ENCODE measurements at regions not wholly inside any gene's neighbourhood (a gene's known extent, or its start where the extent isn't known, plus 50 kb on each side); places are given as distances from the start of the nearest gene placed in this dataset.

GRCh38 chr2:207252416-207252815, 86.7 kb upstream of the KLF7 start:
- Histone ChIP-seq H3K27ac (replicated peaks) (no peak overlapping the region), H3K27me3 (ENCODE audit: insufficient read depth, poor library complexity, severe bottlenecking) (no peaks in the 10 kb centered on the region), H3K4me3 (replicated peaks; ENCODE audit: insufficient read depth, low read length) (no peak overlapping the region)
- TF ChIP-seq GABPA (IDR thresholded peaks at IDR 0.05; ENCODE audit: low read depth) = no peak
- no peak for TF ChIP-seq REST (IDR thresholded peaks at IDR 0.05; ENCODE audit: insufficient replicate concordance, low read depth)
- DNase-seq (ENCODE audit: low read depth in 1 of 2, low spot score in 1 of 2) = no peak

- DNase-seq (ENCODE audit: low read depth in 1 of 2, low spot score in 1 of 2) = no peak
- H3K4me3 ChIP-seq (replicated peaks; ENCODE audit: insufficient read depth, low read length) = no peak overlapping the region
- H3K27ac ChIP-seq (replicated peaks) = no peak overlapping the region
- H3K27me3 ChIP-seq (ENCODE audit: insufficient read depth, poor library complexity, severe bottlenecking) = no peaks in the 10 kb centered on the region
- TF ChIP-seq CTCF (IDR thresholded peaks at IDR 0.05; ENCODE audit: insufficient read depth, low read length) (no peak), POLR2AphosphoS5 (IDR thresholded peaks at IDR 0.05; ENCODE audit: low read depth) (no peak), REST (IDR thresholded peaks at IDR 0.05; ENCODE audit: insufficient replicate concordance, low read depth) (no peak), GABPA (IDR thresholded peaks at IDR 0.05; ENCODE audit: low read depth) (no peak), SPI1 (IDR thresholded peaks at IDR 0.05; ENCODE audit: borderline replicate concordance, low read depth) (no peak)
Observed at GRCh38 chr2:207252979-207253645, 87.4 kb upstream of the KLF7 start.

GRCh38 chr2:207253666-207254345, 88.1 kb upstream of the KLF7 start:
- no peak for TF ChIP-seq GABPA (IDR thresholded peaks at IDR 0.05; ENCODE audit: low read depth)
- no peak for TF ChIP-seq POLR2AphosphoS5 (IDR thresholded peaks at IDR 0.05; ENCODE audit: low read depth)
- no peak for TF ChIP-seq CTCF (IDR thresholded peaks at IDR 0.05; ENCODE audit: insufficient read depth, low read length)
- TF ChIP-seq SPI1 (IDR thresholded peaks at IDR 0.05; ENCODE audit: borderline replicate concordance, low read depth) = no peak
- TF ChIP-seq REST (IDR thresholded peaks at IDR 0.05; ENCODE audit: insufficient replicate concordance, low read depth) = no peak
- no peak for DNase-seq (ENCODE audit: low read depth in 1 of 2, low spot score in 1 of 2)
- peak overlapping the region; percentile 56 for H3K27ac ChIP-seq (replicated peaks)
- H3K27me3 ChIP-seq (ENCODE audit: insufficient read depth, poor library complexity, severe bottlenecking) = no peaks in the 10 kb centered on the region
- H3K4me3 ChIP-seq (replicated peaks; ENCODE audit: insufficient read depth, low read length) = no peak overlapping the region

All from HL-60 (cell line).